H1 (cell line): ENCODE measurements at regions not wholly inside any gene's neighbourhood (a gene's known extent, or its start where the extent isn't known, plus 50 kb on each side); places are given as distances from the start of the nearest gene placed in this dataset.

Source experiments
- CTCF ChIA-PET: fragments of 300-600 bp; sonication (Branson Sonifier 250); formaldehyde crosslinking; loops from one replicate; lab custom pipeline; 2021; ENCODE audit not compliant: partially characterized antibody; lab: Charles Lee
- POLR2A ChIA-PET: fragments of 300-600 bp; sonication (Branson Sonifier 250); formaldehyde crosslinking; loops from one replicate; lab custom pipeline; 2021; ENCODE audit warnings: inconsistent platforms; ENCODE audit not compliant: partially characterized antibody; lab: Charles Lee
- DNase-seq, 2 experiments: peaks; one replicate each; pipeline versions ENCODE4 v3.0.0 to v3.0.0-alpha.2; 2010 to 2022; ENCODE audit warnings: low spot score in 2 of 2, low read depth in 1 of 2, mixed read lengths in 1 of 2
- FAIRE-seq: peaks from 2 replicates; lab custom pipeline; 2011; peaks lifted over from hg19 to GRCh38; lab: Jason Lieb, UNC
- H2AFZ ChIP-seq: 2 replicates; pipeline ENCODE4 v1.8.1; 2012; ENCODE audit warnings: low read length, inconsistent platforms
- H2AK5ac ChIP-seq: 2 replicates; pipeline ENCODE4 v1.6.1; 2013; ENCODE audit warnings: low read depth, low read length
- H2BK120ac ChIP-seq: replicated peaks from 2 replicates; pipeline ENCODE3; 2013; ENCODE audit warnings: low read depth, low read length, inconsistent platforms
- H2BK12ac ChIP-seq: 2 replicates; pipeline ENCODE4 v1.6.1; 2013; ENCODE audit warnings: low read depth, low read length
- H2BK15ac ChIP-seq: 2 replicates; pipeline ENCODE4 v1.6.1; 2013; ENCODE audit warnings: low read length
- H2BK20ac ChIP-seq: 2 replicates; pipeline ENCODE4 v1.6.1; 2013; ENCODE audit warnings: low read length
- H2BK5ac ChIP-seq: 2 replicates; pipeline ENCODE4 v1.6.1; 2013; ENCODE audit warnings: low read depth, low read length
- H3K14ac ChIP-seq: 2 replicates; pipeline ENCODE4 v1.6.1; 2013; ENCODE audit warnings: inconsistent platforms; ENCODE audit not compliant: insufficient read length
- H3K18ac ChIP-seq: 2 replicates; pipeline ENCODE4 v1.6.1; 2013; ENCODE audit warnings: low read length; ENCODE audit errors: extremely low read depth
- H3K23ac ChIP-seq: 2 replicates; pipeline ENCODE4 v1.6.1; 2013; ENCODE audit warnings: inconsistent platforms; ENCODE audit not compliant: insufficient read length
- H3K23me2 ChIP-seq: 2 replicates; pipeline ENCODE4 v1.6.1; 2013; ENCODE audit warnings: low read depth, low read length
- H3K27ac ChIP-seq: 2 replicates; pipeline ENCODE4 v1.6.1; 2011; ENCODE audit warnings: low read depth, low read length, inconsistent platforms
- H3K27me3 ChIP-seq, 4 experiments: replicated peaks in 1 of 4; 1 replicate in 1 of 4; 2 replicates in 3 of 4; pipeline versions ENCODE4 v1.6.1 to v1.8.1; 2011 to 2013; ENCODE audit warnings: low read length in 3 of 4, mild to moderate bottlenecking in 3 of 4, inconsistent platforms in 2 of 4, mixed read lengths in 2 of 4, moderate library complexity in 1 of 4; ENCODE audit not compliant: control insufficient read depth in 3 of 4, insufficient read depth in 3 of 4; ENCODE audit errors: extremely low read depth in 1 of 4
- H3K36me3 ChIP-seq, 4 experiments: 2 replicates each; pipeline versions ENCODE4 v1.6.1 to v1.8.1; 2011 to 2013; ENCODE audit warnings: mild to moderate bottlenecking in 4 of 4, low read length in 3 of 4, moderate library complexity in 2 of 4, control low read depth in 1 of 4, inconsistent platforms in 1 of 4; ENCODE audit not compliant: insufficient read depth in 4 of 4, control insufficient read depth in 2 of 4
- H3K4ac ChIP-seq: replicated peaks from 2 replicates; pipeline ENCODE3; 2013; ENCODE audit warnings: low read length, low read depth, mixed read lengths, inconsistent platforms; ENCODE audit not compliant: insufficient read length
- H3K4me1 ChIP-seq, 4 experiments: replicated peaks in 1 of 4; 1 replicate in 1 of 4; 2 replicates in 3 of 4; pipeline versions ENCODE4 v1.6.1 to v1.8.1; 2011 to 2013; ENCODE audit warnings: low read length in 3 of 4, inconsistent platforms in 2 of 4, mixed read lengths in 1 of 4; ENCODE audit not compliant: insufficient read depth in 4 of 4, control insufficient read depth in 3 of 4
- H3K4me2 ChIP-seq, 2 experiments: 2 replicates each; pipeline versions ENCODE4 v1.6.1 to v1.8.1; 2011 to 2013; ENCODE audit warnings: low read depth in 2 of 2, low read length in 2 of 2, control low read depth in 1 of 2, inconsistent platforms in 1 of 2, mild to moderate bottlenecking in 1 of 2; ENCODE audit not compliant: insufficient read depth in 1 of 2
- H3K4me3 ChIP-seq, 4 experiments: fragments of 200-600, 300-600 bp in 1 of 4; sonication (generic), shearing (Covaris generic), sonication (Bioruptor Twin) in 1 of 4; 2 replicates each; pipeline versions ENCODE4 v1.5.1 to v1.8.1; 2011 to 2016; ENCODE audit warnings: low read length in 4 of 4, low read depth in 3 of 4, control low read depth in 2 of 4, inconsistent platforms in 2 of 4, mild to moderate bottlenecking in 2 of 4, mixed read lengths in 1 of 4, moderate library complexity in 1 of 4; ENCODE audit not compliant: insufficient read depth in 2 of 4; ENCODE audit errors: extremely low read depth in 1 of 4
- H3K56ac ChIP-seq: replicated peaks from 2 replicates; pipeline ENCODE3; 2013; ENCODE audit warnings: low read depth, mild to moderate bottlenecking, mixed read lengths, low read length, inconsistent platforms; ENCODE audit not compliant: insufficient read length
- H3K79me1 ChIP-seq: 2 replicates; pipeline ENCODE4 v1.6.1; 2013; ENCODE audit warnings: low read depth, low read length, control low read depth
- H3K79me2 ChIP-seq, 2 experiments: 2 replicates each; pipeline versions ENCODE4 v1.6.1 to v1.8.1; 2012 to 2013; ENCODE audit warnings: low read length in 2 of 2, mild to moderate bottlenecking in 2 of 2, inconsistent platforms in 1 of 2; ENCODE audit not compliant: insufficient read depth in 2 of 2, control insufficient read depth in 1 of 2
- H3K9ac ChIP-seq, 4 experiments: replicated peaks in 1 of 4; 1 replicate in 1 of 4; 2 replicates in 3 of 4; pipeline versions ENCODE4 v1.6.1 to v1.8.1; 2011 to 2013; ENCODE audit warnings: low read depth in 3 of 4, low read length in 3 of 4, control low read depth in 2 of 4, mild to moderate bottlenecking in 2 of 4, moderate library complexity in 2 of 4, inconsistent platforms in 1 of 4; ENCODE audit errors: extremely low read depth in 1 of 4
- H3K9me3 ChIP-seq, 2 experiments: 2 replicates each; pipeline versions ENCODE4 v1.6.1 to v1.8.1; 2012 to 2013; ENCODE audit warnings: mild to moderate bottlenecking in 2 of 2, moderate library complexity in 2 of 2, control low read depth in 1 of 2, inconsistent platforms in 1 of 2, low read depth in 1 of 2, low read length in 1 of 2, mixed read lengths in 1 of 2; ENCODE audit not compliant: insufficient read depth in 2 of 2
- H4K20me1 ChIP-seq, 2 experiments: replicated peaks in 1 of 2; 2 replicates each; pipeline versions ENCODE3 to v1.8.1; 2011 to 2013; ENCODE audit warnings: inconsistent platforms in 2 of 2, low read length in 2 of 2, mild to moderate bottlenecking in 1 of 2; ENCODE audit not compliant: insufficient read depth in 2 of 2, control insufficient read depth in 1 of 2
- H4K5ac ChIP-seq: 2 replicates; pipeline ENCODE4 v1.6.1; 2013; ENCODE audit warnings: low read length, low read depth, mixed read lengths, inconsistent platforms; ENCODE audit not compliant: insufficient read length
- H4K8ac ChIP-seq: 2 replicates; pipeline ENCODE4 v1.8.0; 2013; ENCODE audit warnings: mild to moderate bottlenecking, moderate library complexity, low read length, inconsistent platforms; ENCODE audit not compliant: insufficient read depth; ENCODE audit errors: extremely low read depth
- H4K91ac ChIP-seq: replicated peaks from 2 replicates; pipeline ENCODE3; 2013; ENCODE audit warnings: low read length, mixed read lengths, inconsistent platforms; ENCODE audit not compliant: insufficient read length
- BCL11A ChIP-seq, 2 experiments: IDR thresholded peaks; one replicate each; pipeline ENCODE4 v1.6.1; 2011; ENCODE audit warnings: low read depth in 2 of 2, low read length in 2 of 2, mild to moderate bottlenecking in 2 of 2
- CHD2 ChIP-seq: IDR thresholded peaks from 2 replicates; pipeline ENCODE4 v1.6.1; 2012; ENCODE audit warnings: low read length, improper control_type of control experiment
- EGR1 ChIP-seq: IDR thresholded peaks from 2 replicates; pipeline ENCODE4 v1.6.1; 2011; ENCODE audit warnings: low read depth, low read length, borderline replicate concordance
- EZH2 ChIP-seq: fragments of 200-600 bp; sonication (generic); IDR thresholded peaks from 2 replicates; pipeline ENCODE4 v1.7.1; 2012; ENCODE audit warnings: low read depth, mild to moderate bottlenecking, moderate library complexity, low read length, inconsistent platforms; ENCODE audit not compliant: severe bottlenecking
- HDAC2 ChIP-seq, 2 experiments: fragments of 300-600 bp in 1 of 2; sonication (generic) in 1 of 2; IDR thresholded peaks; 2 replicates each; pipeline ENCODE4 v1.6.1; 2011 to 2012; ENCODE audit warnings: low read depth in 2 of 2, low read length in 2 of 2, mild to moderate bottlenecking in 2 of 2, moderate library complexity in 2 of 2, borderline replicate concordance in 1 of 2, inconsistent platforms in 1 of 2
- POLR2AphosphoS5 ChIP-seq: IDR thresholded peaks from 2 replicates; pipeline ENCODE4 v1.6.1; 2011; ENCODE audit warnings: low read depth, low read length
- SP1 ChIP-seq: IDR thresholded peaks from 2 replicates; pipeline ENCODE4 v1.6.1; 2011; ENCODE audit warnings: low read depth, low read length
- TAF7 ChIP-seq: optimal IDR thresholded peaks from 2 replicates; pipeline ENCODE3; 2011; ENCODE audit warnings: low read depth, mild to moderate bottlenecking, inconsistent platforms, low read length, moderate library complexity, borderline replicate concordance
- TEAD4 ChIP-seq: IDR thresholded peaks from 2 replicates; pipeline ENCODE4 v1.6.1; 2012; ENCODE audit warnings: low read depth, low read length, inconsistent platforms, mixed read lengths
- YY1 ChIP-seq: IDR thresholded peaks from 2 replicates; pipeline ENCODE4 v1.6.1; 2011; ENCODE audit warnings: low read depth, mild to moderate bottlenecking, low read length
- ZNF274 ChIP-seq: IDR thresholded peaks from 2 replicates; pipeline ENCODE4 v1.7.0; 2012; ENCODE audit warnings: low read length, borderline replicate concordance; ENCODE audit errors: extremely low read depth
- WGBS, 2 experiments: shearing (Covaris generic) in 1 of 2; methylation state at CpG; one replicate each; pipeline versions ENCODE4 v1.1.6 to v1.1.7; 2013 to 2015; ENCODE audit warnings: low lambda C conversion rate in 2 of 2, mixed read lengths in 2 of 2, inconsistent platforms in 1 of 2, low coverage in 1 of 2, missing lambda C conversion rate in 1 of 2; ENCODE audit not compliant: insufficient replicate concordance in 2 of 2, insufficient coverage in 1 of 2, insufficient read length in 1 of 2; ENCODE audit errors: extremely low coverage in 1 of 2, missing lambda C conversion rate in 1 of 2; 5-methylcytosine and 5-hydroxymethylcytosine counted together
- TF ChIP-seq, protein P1 (sequence below): IDR thresholded peaks from 2 replicates; pipeline ENCODE4 v1.6.1; 2011; ENCODE audit warnings: low read depth, mild to moderate bottlenecking, low read length; ENCODE audit not compliant: insufficient read depth

DNA sequence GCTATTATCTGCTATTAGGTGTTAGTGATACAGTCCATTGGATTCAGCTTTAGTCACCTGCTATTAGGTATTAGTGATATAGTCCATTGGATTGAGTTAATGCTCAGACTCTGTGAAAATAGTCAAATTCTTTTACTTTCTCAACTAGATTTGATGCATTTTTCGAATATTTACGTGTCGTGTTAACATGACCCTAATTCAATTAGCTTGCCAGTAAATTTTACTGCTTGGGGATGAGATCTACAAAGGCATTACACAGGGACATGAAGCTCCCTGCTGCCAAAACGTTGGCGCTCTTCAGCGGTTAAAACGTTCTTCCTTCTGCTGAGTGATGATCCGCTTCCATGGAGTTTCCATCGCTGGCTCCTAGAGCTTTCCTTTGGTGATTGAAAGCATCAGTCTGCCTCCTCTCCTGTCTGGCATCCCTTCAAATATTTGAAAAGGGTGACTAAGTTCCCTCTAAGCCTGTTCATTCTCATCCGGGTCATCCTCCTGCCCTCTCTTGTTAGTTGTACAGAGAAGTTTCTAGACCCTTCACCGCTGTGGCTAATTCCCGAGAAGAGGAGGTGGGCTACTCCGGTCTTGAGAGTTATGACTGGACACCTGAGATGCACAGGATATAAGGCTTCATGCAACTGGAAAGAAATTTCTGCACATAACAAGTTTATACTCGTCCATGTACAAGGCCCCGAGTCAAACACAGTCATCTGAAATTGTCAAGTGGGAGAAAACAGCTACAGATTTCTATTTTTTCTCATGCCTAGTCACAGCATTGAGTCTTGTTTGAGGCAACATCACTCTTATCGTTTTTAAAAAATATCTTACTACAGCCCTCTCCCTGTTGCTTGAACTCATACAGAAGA is 254.0 kb downstream of the KLF6 start:
- H3K23me2 ChIP-seq = no peaks in the 10 kb centered on the region; the same call in 1 of the 2 replicates
- H3K4ac ChIP-seq = no peak overlapping the region
- ChIA-PET CTCF (interaction anchor here (0.6 to 1.0 kb wide), 2 partner anchors 121 to 149 kb away, joined by 3 to 4 read pairs; no protein-coding TSS in a partner anchor), POLR2A (no interaction called here)
- no peak overlapping the region for H3K18ac ChIP-seq
- no peaks in the 10 kb centered on the region for H3K36me3 ChIP-seq
- H2AK5ac ChIP-seq = no peak overlapping the region
- H3K79me2 ChIP-seq = no peaks in the 10 kb centered on the region
- H2BK12ac ChIP-seq = no peak overlapping the region
- H3K4me3 ChIP-seq = no peak overlapping the region
- no peak overlapping the region for H2BK120ac ChIP-seq
- H3K9me3 ChIP-seq = no peaks in the 10 kb centered on the region
- no peak overlapping the region for H4K8ac ChIP-seq
- H2BK20ac ChIP-seq = no peak overlapping the region
- H4K5ac ChIP-seq = no peak overlapping the region
- no peak overlapping the region for H3K9ac ChIP-seq
- no peaks in the 10 kb centered on the region for H4K20me1 ChIP-seq
- DNase-seq = no peak
- no peaks in the 10 kb centered on the region for H3K27me3 ChIP-seq
- 93% methylated on average over 16 of the region's 16 CpGs; no CpG with 5 or more reads in 1 of the 2 experiments for WGBS, 2 experiments
- H2BK15ac ChIP-seq = no peak overlapping the region
- H3K4me1 ChIP-seq = no peaks in the 10 kb centered on the region; a peak in 1 of 7 replicates
- H3K14ac ChIP-seq = no peak overlapping the region
- no peak overlapping the region for H3K56ac ChIP-seq
- no peak overlapping the region for H2BK5ac ChIP-seq
- no peak overlapping the region for H2AFZ ChIP-seq
- H3K79me1 ChIP-seq = no peaks in the 10 kb centered on the region
- H3K23ac ChIP-seq = no peak overlapping the region
- H3K27ac ChIP-seq = no peak overlapping the region
- H3K4me2 ChIP-seq = no peak overlapping the region
- no peak for FAIRE-seq
- no peak overlapping the region for H4K91ac ChIP-seq
- TF ChIP-seq TAF7 = no peak
- no peak for TF ChIP-seq SP1
- TF ChIP-seq, protein P1, sequence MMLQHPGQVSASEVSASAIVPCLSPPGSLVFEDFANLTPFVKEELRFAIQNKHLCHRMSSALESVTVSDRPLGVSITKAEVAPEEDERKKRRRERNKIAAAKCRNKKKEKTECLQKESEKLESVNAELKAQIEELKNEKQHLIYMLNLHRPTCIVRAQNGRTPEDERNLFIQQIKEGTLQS = no peak
- TF ChIP-seq EZH2 = no peak
- no peak for TF ChIP-seq EGR1
- no peak for TF ChIP-seq BCL11A (IDR thresholded peaks at IDR 0.05; ENCODE audit: low read depth in 2 of 2, low read length in 2 of 2)
- no peak for TF ChIP-seq ZNF274
- TF ChIP-seq HDAC2 (IDR thresholded peaks at IDR 0.05; ENCODE audit: borderline replicate concordance in 1 of 2, low read depth in 2 of 2, low read length in 2 of 2) = no peak
- no peak for TF ChIP-seq CHD2
- no peak for TF ChIP-seq POLR2AphosphoS5
- TF ChIP-seq YY1 = no peak
- no peak for TF ChIP-seq TEAD4
